Mesendoderm (in vitro differentiated cells): ENCODE measurements at regions not wholly inside any gene's neighbourhood (a gene's known extent, or its start where the extent isn't known, plus 50 kb on each side); places are given as distances from the start of the nearest gene placed in this dataset.

ENCODE experiments used
- DNase-seq: peaks from one replicate; pipeline ENCODE4 v3.0.0; 2013
- H2AK5ac ChIP-seq: 2 replicates; pipeline ENCODE4 v1.6.1; 2013; ENCODE audit warnings: low read length, inconsistent platforms
- H2BK120ac ChIP-seq: 2 replicates; pipeline ENCODE4 v1.6.1; 2013; ENCODE audit warnings: low read depth, mild to moderate bottlenecking, low read length, moderate library complexity, mixed read lengths
- H2BK15ac ChIP-seq: replicated peaks from 2 replicates; pipeline ENCODE4 v1.6.1; 2013; ENCODE audit warnings: low read depth, mild to moderate bottlenecking, moderate library complexity
- H2BK5ac ChIP-seq: 2 replicates; pipeline ENCODE4 v1.6.1; 2013; ENCODE audit warnings: low read length, inconsistent platforms
- H3K18ac ChIP-seq: 2 replicates; pipeline ENCODE4 v1.6.1; 2013; ENCODE audit warnings: mild to moderate bottlenecking, low read length, mixed read lengths
- H3K23ac ChIP-seq: one replicate; pipeline ENCODE4 v1.6.1; 2013; ENCODE audit warnings: low read length
- H3K27ac ChIP-seq: 2 replicates; pipeline ENCODE4 v1.5.1; 2013; ENCODE audit warnings: low read depth, mild to moderate bottlenecking, inconsistent platforms, low read length, moderate library complexity
- H3K27me3 ChIP-seq: 2 replicates; pipeline ENCODE4 v1.6.1; 2013; ENCODE audit warnings: low read length, control low read depth, mild to moderate bottlenecking, inconsistent platforms; ENCODE audit not compliant: insufficient read depth, poor library complexity
- H3K36me3 ChIP-seq: 2 replicates; pipeline ENCODE4 v1.6.1; 2013; ENCODE audit warnings: low read length, inconsistent platforms; ENCODE audit not compliant: control insufficient read depth, insufficient read depth
- H3K4ac ChIP-seq: one replicate; pipeline ENCODE4 v1.6.1; 2013; ENCODE audit warnings: low read depth, mild to moderate bottlenecking, low read length, moderate library complexity
- H3K4me1 ChIP-seq: 2 replicates; pipeline ENCODE4 v1.6.1; 2013; ENCODE audit warnings: low read depth, low read length, inconsistent platforms; ENCODE audit not compliant: control insufficient read depth
- H3K4me2 ChIP-seq: 2 replicates; pipeline ENCODE4 v1.6.1; 2013; ENCODE audit warnings: low read length
- H3K4me3 ChIP-seq: 2 replicates; pipeline ENCODE4 v1.5.1; 2013; ENCODE audit warnings: mild to moderate bottlenecking, low read length
- H3K56ac ChIP-seq: one replicate; pipeline ENCODE4 v1.6.1; 2013; ENCODE audit warnings: low read length
- H3K79me1 ChIP-seq: 2 replicates; pipeline ENCODE4 v1.6.1; 2013; ENCODE audit warnings: low read length, inconsistent platforms
- H3K79me2 ChIP-seq: 2 replicates; pipeline ENCODE4 v1.6.1; 2013; ENCODE audit warnings: mild to moderate bottlenecking, low read length; ENCODE audit not compliant: control insufficient read depth, insufficient read depth
- H3K9ac ChIP-seq: 2 replicates; pipeline ENCODE4 v1.6.1; 2013; ENCODE audit warnings: low read length, inconsistent platforms
- H4K5ac ChIP-seq: one replicate; pipeline ENCODE4 v1.6.1; 2013; ENCODE audit warnings: low read length
- H4K8ac ChIP-seq: one replicate; pipeline ENCODE4 v1.6.1; 2013; ENCODE audit warnings: low read depth, mild to moderate bottlenecking, control low read depth, low read length, moderate library complexity
- WGBS: extraction: QIAGEN DNeasy Blood & Tissue Kit; methylation state at CpG from one replicate; pipeline ENCODE4 v1.1.7; 2013; ENCODE audit warnings: low lambda C conversion rate, missing lambda C conversion rate; ENCODE audit not compliant: insufficient coverage; ENCODE audit errors: extremely low coverage; 5-methylcytosine and 5-hydroxymethylcytosine counted together

- no peaks in the 10 kb centered on the region for H3K79me1 ChIP-seq
- H4K5ac ChIP-seq: no peak overlapping the region
- WGBS: no CpG with 5 or more reads among the region's 1 CpG
- H4K8ac ChIP-seq: no peak overlapping the region
- H3K23ac ChIP-seq: no peak overlapping the region
- H3K4me1 ChIP-seq: no peaks in the 10 kb centered on the region
- no peak overlapping the region for H3K4me2 ChIP-seq
- no peak overlapping the region for H3K27ac ChIP-seq
- no peak overlapping the region for H2BK15ac ChIP-seq
- H3K4ac ChIP-seq: no peak overlapping the region
- H3K18ac ChIP-seq: no peak overlapping the region
- H3K27me3 ChIP-seq: no peaks in the 10 kb centered on the region
- no peaks in the 10 kb centered on the region for H3K79me2 ChIP-seq
- H3K36me3 ChIP-seq: no peaks in the 10 kb centered on the region
- H3K4me3 ChIP-seq: no peak overlapping the region
- DNase-seq: peak; percentile 59
- no peak overlapping the region for H3K56ac ChIP-seq
- no peak overlapping the region for H3K9ac ChIP-seq
- H2AK5ac ChIP-seq: no peak overlapping the region
- H2BK120ac ChIP-seq: no peak overlapping the region
- H2BK5ac ChIP-seq: no peak overlapping the region
Observed at GRCh38 chr4:13892739-13893105, 265.2 kb upstream of the BOD1L1 start.

- H3K4me3 ChIP-seq: no peak overlapping the region
- H3K4me2 ChIP-seq: no peak overlapping the region
- no peak overlapping the region for H2BK15ac ChIP-seq
- no peak overlapping the region for H4K5ac ChIP-seq
- no peaks in the 10 kb centered on the region for H3K79me1 ChIP-seq
- no peak overlapping the region for H4K8ac ChIP-seq
- H3K9ac ChIP-seq: no peak overlapping the region
- no peak overlapping the region for H3K18ac ChIP-seq
- no peaks in the 10 kb centered on the region for H3K36me3 ChIP-seq
- no peaks in the 10 kb centered on the region for H3K4me1 ChIP-seq
- no peak overlapping the region for H2BK120ac ChIP-seq
- no peak for DNase-seq
- no peak overlapping the region for H2BK5ac ChIP-seq
- WGBS: no CpG with 5 or more reads among the region's 3 CpGs
- no peak overlapping the region for H3K27ac ChIP-seq
- no peak overlapping the region for H3K23ac ChIP-seq
- H3K79me2 ChIP-seq: no peaks in the 10 kb centered on the region
- no peak overlapping the region for H3K4ac ChIP-seq
- H3K56ac ChIP-seq: no peak overlapping the region
- no peak overlapping the region for H2AK5ac ChIP-seq
- no peaks in the 10 kb centered on the region for H3K27me3 ChIP-seq
Observed at GRCh38 chr4:13893211-13893610, 265.7 kb upstream of the BOD1L1 start.

GRCh38 chr4:13893987-13894386, 266.5 kb upstream of the BOD1L1 start:
- Histone ChIP-seq H3K4ac (no peak overlapping the region), H4K8ac (no peak overlapping the region), H3K9ac (no peak overlapping the region), H3K79me2 (no peaks in the 10 kb centered on the region), H3K23ac (no peak overlapping the region), H3K4me3 (no peak overlapping the region), H3K4me1 (no peaks in the 10 kb centered on the region), H2BK15ac (no peak overlapping the region), H3K79me1 (no peaks in the 10 kb centered on the region), H2BK120ac (no peak overlapping the region), H3K27me3 (no peaks in the 10 kb centered on the region), H3K56ac (no peak overlapping the region), H4K5ac (no peak overlapping the region), H3K4me2 (no peak overlapping the region), H3K36me3 (no peaks in the 10 kb centered on the region), H2BK5ac (no peak overlapping the region), H3K27ac (no peak overlapping the region), H2AK5ac (no peak overlapping the region), H3K18ac (no peak overlapping the region)
- WGBS: no CpG with 5 or more reads among the region's 2 CpGs
- no peak for DNase-seq

- no peaks in the 10 kb centered on the region for H3K79me2 ChIP-seq
- no peak overlapping the region for H3K23ac ChIP-seq
- H4K8ac ChIP-seq: no peak overlapping the region
- H4K5ac ChIP-seq: no peak overlapping the region
- no peak for DNase-seq
- no peak overlapping the region for H3K27ac ChIP-seq
- no peak overlapping the region for H2BK5ac ChIP-seq
- no peak overlapping the region for H3K4me2 ChIP-seq
- no peaks in the 10 kb centered on the region for H3K79me1 ChIP-seq
- H3K36me3 ChIP-seq: no peaks in the 10 kb centered on the region
- no peak overlapping the region for H2BK120ac ChIP-seq
- no peak overlapping the region for H2AK5ac ChIP-seq
- H3K56ac ChIP-seq: no peak overlapping the region
- H2BK15ac ChIP-seq: no peak overlapping the region
- H3K4me1 ChIP-seq: no peaks in the 10 kb centered on the region
- H3K18ac ChIP-seq: no peak overlapping the region
- no CpG with 5 or more reads among the region's 4 CpGs for WGBS
- H3K9ac ChIP-seq: no peak overlapping the region
- H3K27me3 ChIP-seq: no peaks in the 10 kb centered on the region
- no peak overlapping the region for H3K4me3 ChIP-seq
- no peak overlapping the region for H3K4ac ChIP-seq
Observed at GRCh38 chr4:13900780-13901179, 273.3 kb upstream of the BOD1L1 start.

GRCh38 chr4:13902146-13902545, 274.6 kb upstream of the BOD1L1 start:
- no peak overlapping the region for H4K5ac ChIP-seq

GRCh38 chr4:13903061-13903460, 275.5 kb upstream of the BOD1L1 start:
- Histone ChIP-seq H3K79me1 (no peaks in the 10 kb centered on the region), H3K23ac (no peak overlapping the region), H3K4me2 (no peak overlapping the region), H3K79me2 (no peaks in the 10 kb centered on the region), H4K8ac (no peak overlapping the region), H3K56ac (no peak overlapping the region), H2AK5ac (no peak overlapping the region), H3K4me3 (no peak overlapping the region), H3K9ac (no peak overlapping the region), H3K4ac (no peak overlapping the region), H3K27ac (no peak overlapping the region), H3K36me3 (no peaks in the 10 kb centered on the region), H3K4me1 (no peaks in the 10 kb centered on the region), H3K18ac (no peak overlapping the region), H3K27me3 (no peaks in the 10 kb centered on the region), H4K5ac (no peak overlapping the region), H2BK15ac (no peak overlapping the region), H2BK120ac (no peak overlapping the region), H2BK5ac (no peak overlapping the region)
- no peak for DNase-seq
- no CpG with 5 or more reads among the region's 3 CpGs for WGBS

More at GRCh38 chr4:13902146-13902545, 274.6 kb upstream of the BOD1L1 start:
- Histone ChIP-seq H3K27ac (no peak overlapping the region), H4K8ac (no peak overlapping the region), H3K79me2 (no peaks in the 10 kb centered on the region), H3K9ac (no peak overlapping the region), H3K36me3 (no peaks in the 10 kb centered on the region), H2BK15ac (no peak overlapping the region), H3K4me1 (no peaks in the 10 kb centered on the region), H3K4me2 (no peak overlapping the region), H3K23ac (no peak overlapping the region), H2BK5ac (no peak overlapping the region), H3K4ac (no peak overlapping the region), H3K27me3 (no peaks in the 10 kb centered on the region), H3K56ac (no peak overlapping the region), H2AK5ac (no peak overlapping the region), H3K18ac (no peak overlapping the region), H3K79me1 (no peaks in the 10 kb centered on the region), H3K4me3 (no peak overlapping the region), H2BK120ac (no peak overlapping the region)
- DNase-seq: no peak
- no CpG with 5 or more reads among the region's 1 CpG for WGBS
